OCI-LY1 (cell line): ENCODE measurements at regions not wholly inside any gene's neighbourhood (a gene's known extent, or its start where the extent isn't known, plus 50 kb on each side); places are given as distances from the start of the nearest gene placed in this dataset.

Source experiments
- CTCF ChIP-seq: fragments of 200-600 bp; sonication (generic), shearing (Covaris generic); IDR thresholded peaks from 2 replicates; pipeline ENCODE4 v1.5.1; 2017; ENCODE audit warnings: mild to moderate bottlenecking, antibody characterized with exemption, low read length, moderate library complexity, mixed read lengths
- EZH2 ChIP-seq: fragments of 200-600 bp; sonication (generic), shearing (Covaris generic); IDR thresholded peaks from 2 replicates; pipeline ENCODE4 v1.8.0; 2017; ENCODE audit warnings: borderline replicate concordance, mixed run types, mild to moderate bottlenecking, antibody characterized with exemption, low read length, moderate library complexity, mixed read lengths

GRCh38 chr12:118493962-118494361, 117.6 kb downstream of the SUDS3 start:
- no peak for TF ChIP-seq CTCF
- no peak for TF ChIP-seq EZH2
